ENCODE measurements at regions not wholly inside any gene's neighbourhood (a gene's known extent, or its start where the extent isn't known, plus 50 kb on each side); places are given as distances from the start of the nearest gene placed in this dataset.

- no peak for DNase-seq (ENCODE audit: low spot score)
Observed at GRCh38 chr7:12941512-12941911, 254.1 kb downstream of the ARL4A start.

GRCh38 chr7:12942609-12943008 lies 255.2 kb downstream of the ARL4A start:
- no peak for DNase-seq (ENCODE audit: low spot score)

- no peak for DNase-seq (ENCODE audit: low spot score)
Observed at GRCh38 chr7:12943781-12944180, 256.3 kb downstream of the ARL4A start.

- DNase-seq (ENCODE audit: low spot score), result no peak
Observed at GRCh38 chr7:12945901-12946300, 258.5 kb downstream of the ARL4A start.

DNA sequence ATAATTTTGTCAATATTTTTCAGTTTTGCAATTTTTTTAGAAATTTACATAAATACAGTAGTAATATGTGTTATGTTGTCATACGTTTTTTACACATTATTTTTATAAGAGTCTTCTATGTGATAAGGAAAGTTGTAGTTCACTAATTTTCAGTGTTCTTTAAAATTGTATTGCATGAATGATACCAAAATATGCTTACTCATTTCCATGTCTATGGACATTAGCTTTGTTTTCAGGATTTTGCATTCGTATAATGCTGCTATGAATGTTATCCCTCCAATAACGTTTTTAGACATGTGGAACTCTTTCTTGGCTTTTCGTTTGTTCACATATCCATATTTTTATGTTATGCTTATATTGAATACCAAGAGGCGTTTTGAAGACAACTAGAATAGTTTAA lies 260.0 kb downstream of the ARL4A start:
- no peak for DNase-seq (ENCODE audit: low spot score)

DNA sequence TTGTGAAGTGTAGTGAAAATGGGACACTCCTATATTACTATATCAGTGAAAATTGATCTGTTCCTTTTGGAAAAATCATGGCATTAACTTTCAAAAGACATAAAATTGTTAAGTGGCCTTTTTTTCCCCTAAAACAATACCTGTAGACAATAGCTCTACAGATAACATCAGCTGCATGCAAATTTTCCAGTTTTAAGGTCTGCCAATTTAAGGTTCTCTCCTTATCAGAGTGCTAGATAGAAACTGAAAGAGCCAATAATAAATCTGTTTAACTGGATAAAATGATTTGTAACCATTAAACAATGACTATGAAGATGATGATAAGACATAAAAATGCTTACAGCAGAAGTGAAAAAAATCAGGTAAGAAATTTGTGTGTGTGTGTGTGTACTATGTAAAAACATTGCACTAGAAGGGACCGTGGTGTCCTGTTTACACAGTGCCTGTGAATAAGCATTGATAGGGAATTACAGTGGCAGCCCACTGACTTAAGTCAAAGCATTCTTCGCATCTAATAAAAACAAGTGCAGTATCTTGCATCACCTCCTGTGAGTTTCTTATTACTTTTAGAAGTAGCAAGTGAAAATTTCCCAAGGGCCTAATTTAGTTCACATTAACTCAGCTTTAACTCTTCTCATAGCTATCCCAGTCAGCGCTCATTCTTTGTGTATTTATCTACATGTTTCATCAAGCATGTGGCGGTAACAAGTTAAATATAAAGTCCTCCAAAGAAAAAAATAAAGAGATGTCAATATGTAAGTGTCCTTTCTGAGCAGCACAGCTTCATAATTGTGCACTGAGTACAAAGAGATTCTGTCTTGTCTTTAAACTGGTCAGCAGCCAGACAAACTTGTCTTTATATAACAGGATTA lies 261.9 kb downstream of the ARL4A start:
- DNase-seq (ENCODE audit: low spot score), result no peak

DNA sequence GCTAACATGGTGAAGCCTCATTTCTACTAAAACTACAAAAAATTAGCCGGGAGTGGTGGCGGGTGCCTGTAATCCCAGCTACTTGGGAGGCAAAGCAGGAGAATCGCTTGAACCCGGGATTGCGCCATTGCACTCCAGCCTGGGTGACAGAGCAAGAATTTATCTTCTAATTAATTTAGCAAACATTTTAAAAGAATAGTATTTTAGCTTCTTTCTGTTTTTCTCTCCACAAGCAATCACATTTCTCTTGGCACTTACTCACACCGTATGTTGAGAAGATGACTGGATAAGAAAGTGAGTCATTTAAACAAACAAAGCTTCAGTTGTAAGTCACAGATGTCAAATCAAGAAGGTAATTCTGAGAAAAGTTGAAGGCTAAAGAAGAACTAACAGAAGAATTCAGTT lies 264.0 kb downstream of the ARL4A start:
- DNase-seq (ENCODE audit: low spot score), result no peak

DNA sequence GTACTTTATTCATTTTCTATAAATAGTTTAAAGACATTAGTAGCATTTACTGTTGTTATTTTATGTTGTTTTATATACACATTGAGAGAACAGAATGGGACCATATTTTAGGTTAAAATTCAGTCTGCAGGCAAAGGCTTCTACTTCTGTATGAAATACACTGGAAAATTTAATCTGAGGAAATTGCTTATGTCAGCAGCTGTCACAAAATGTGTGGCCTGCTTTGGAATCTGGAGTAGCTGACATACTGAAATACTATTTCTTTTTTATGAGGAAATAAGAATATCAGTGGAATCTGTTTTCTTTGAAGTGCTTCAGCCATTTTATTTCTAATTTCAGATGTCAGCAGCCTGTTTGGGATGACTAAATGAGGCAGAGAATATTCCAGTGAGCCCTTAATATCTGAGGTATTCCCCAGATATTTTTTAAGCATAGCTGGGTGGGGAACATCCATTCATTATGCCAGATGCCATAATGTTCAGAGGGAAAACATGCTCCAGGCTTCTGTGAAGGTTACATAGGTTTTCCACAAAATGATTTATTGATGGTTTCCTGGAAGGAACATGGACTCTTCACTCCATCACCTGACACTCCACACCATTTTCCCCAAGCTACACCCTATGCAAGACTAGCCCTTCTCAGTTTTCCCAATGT lies 267.1 kb downstream of the ARL4A start:
- no peak for DNase-seq (ENCODE audit: low spot score)

DNA sequence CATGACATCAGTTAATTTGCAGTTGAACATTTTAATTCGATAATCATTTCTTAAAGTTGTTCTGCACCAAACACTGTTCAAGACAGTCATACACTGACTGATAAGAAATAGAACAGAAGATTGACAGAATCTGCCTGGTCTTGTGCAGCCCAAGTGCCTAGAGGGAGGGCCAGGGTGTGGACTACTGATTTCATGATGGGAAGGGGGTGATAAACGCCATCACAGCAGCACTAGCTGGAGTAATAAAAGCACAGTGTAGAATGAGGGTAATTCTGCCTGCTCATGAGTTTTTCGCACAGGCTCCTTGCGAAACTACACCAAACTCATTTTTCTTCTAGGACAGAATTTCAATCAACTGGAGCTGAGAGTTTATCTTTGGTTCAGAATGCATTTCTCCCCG lies 270.1 kb downstream of the ARL4A start:
- no peak for DNase-seq (ENCODE audit: low spot score)

DNA sequence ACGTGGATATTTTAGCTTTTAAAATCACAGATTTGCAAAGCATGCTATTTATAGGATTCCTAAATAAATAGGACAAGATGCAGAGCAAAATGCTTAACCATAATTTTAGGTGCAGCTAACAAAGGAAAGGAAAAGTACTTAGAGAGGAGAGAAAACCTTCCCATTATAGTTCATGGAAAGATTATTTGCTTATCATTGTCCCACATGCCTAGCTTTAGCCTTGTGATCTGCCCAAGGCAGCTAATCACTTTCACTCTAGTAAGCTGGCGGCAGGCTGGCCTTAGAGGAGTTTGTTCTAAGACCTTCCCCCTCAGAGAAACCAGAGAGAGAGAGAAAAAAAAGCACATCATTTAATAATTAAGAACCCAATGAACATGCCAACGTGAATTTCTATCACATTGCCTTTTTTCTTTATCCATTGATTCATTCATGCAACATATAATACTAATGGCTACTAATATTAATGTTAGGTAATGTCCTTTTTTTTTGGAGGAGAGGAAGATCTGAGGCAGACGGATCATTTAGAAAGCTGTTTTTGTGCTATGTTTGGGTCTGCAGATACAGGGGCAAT lies 274.6 kb downstream of the ARL4A start:
- DNase-seq (ENCODE audit: low spot score), result no peak

- no peak for DNase-seq (ENCODE audit: low spot score)
Observed at GRCh38 chr7:12963435-12963834, 276.0 kb downstream of the ARL4A start.

DNA sequence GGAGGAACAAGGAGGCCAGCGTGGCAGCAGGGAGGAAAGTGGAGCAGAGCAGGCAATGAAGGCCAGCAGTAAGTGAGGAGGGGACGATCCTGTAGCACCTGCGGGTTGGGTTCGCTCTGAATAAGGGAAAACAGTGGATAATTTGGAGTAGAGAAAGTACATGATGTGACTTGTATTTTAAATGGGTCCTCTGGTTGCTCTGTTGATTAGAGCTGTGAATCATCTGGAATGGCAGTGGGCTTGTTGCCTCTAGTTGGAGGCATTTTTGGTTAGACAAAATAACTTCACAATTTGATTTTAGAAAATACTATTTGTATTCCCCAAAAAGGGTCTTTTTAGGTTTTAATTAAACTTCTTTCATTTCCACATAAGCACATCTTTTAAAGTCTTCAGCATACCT lies 277.4 kb downstream of the ARL4A start:
- DNase-seq (ENCODE audit: low spot score), result no peak

DNA sequence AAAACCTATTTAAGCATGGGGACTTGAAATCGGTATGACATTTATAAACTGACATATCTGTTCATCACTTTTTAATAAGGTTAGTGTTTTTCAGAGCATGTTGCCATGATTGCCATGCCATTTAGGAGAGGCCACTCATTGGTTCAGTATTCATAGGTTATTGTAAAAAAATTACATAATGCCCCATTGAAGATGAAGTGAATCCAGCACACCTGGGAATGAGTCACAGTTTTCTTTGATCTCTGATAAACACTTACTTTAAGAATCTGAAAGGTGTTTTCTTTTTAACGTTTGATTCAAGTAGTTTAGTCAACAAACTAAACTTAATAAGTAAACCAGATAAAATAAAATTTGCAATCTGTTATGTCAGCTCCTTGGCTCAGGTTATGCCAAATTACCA lies 278.3 kb downstream of the ARL4A start:
- DNase-seq (ENCODE audit: low spot score), result no peak

DNA sequence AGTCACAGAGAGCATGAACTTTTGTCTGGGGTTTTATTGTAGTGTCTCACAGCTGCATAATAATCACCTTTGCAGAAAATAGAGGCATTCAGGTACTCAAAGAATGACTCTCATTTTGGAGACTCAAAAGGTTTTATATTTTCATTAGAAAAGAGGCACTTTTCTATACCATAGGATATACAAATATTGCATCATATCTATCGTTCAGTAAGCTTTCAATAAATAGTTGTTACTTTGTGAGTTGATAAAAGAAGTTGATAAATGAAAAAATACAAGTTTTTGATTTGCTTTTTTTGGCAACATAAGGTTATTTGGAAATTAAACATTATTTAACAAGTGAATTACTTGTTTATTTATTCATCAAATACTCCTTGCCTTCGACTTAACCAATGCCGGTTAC lies 279.9 kb downstream of the ARL4A start:
- DNase-seq (ENCODE audit: low spot score), result no peak

- no peak for DNase-seq (ENCODE audit: low spot score)
Observed at GRCh38 chr7:12968836-12969422, 281.5 kb downstream of the ARL4A start.

DNA sequence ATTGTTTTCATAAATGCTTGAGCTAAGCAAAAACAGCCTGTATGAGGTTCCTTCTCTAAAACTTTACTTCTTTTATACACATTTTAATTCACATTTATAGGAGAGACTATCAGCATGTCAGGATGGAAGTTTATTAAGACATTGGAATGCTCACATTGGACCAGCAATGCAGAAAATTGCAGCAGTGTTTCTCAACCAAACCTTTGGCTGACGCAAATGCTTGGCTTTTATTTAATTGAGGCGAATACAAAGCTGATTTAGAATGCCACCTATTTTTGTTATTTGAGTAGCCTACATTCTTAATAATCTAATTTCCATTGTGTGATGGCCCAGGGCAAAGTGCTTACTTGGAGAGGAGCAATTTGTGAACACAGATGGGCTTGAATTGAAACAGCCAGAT lies 283.2 kb downstream of the ARL4A start:
- DNase-seq (ENCODE audit: low spot score), result no peak

- no peak for DNase-seq (ENCODE audit: low spot score)
Observed at GRCh38 chr7:12974451-12975166, 287.2 kb downstream of the ARL4A start.

DNA sequence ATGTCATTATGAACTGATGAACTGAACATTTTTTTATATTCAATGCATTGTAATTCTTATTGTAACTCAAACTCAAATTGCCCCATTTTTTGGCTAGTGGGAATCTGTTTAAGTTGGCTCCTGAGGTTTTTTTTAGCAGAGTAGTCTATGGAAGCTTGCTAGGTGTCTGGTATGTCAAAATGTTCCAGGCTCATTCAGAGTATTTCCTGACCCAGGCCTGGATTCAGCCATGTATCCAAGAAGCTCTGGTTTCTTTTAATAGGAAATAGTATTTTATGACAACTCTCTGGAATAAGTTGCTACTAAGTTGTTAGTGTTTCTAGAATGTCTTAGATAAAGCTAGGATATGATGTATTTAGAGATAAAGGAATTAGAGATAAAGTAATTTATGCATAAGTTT lies 288.0 kb downstream of the ARL4A start:
- DNase-seq (ENCODE audit: low spot score), result no peak

GRCh38 chr7:12979181-12979580 lies 291.7 kb downstream of the ARL4A start:
- DNase-seq (ENCODE audit: low spot score), result no peak

- DNase-seq (ENCODE audit: low spot score), result no peak
Observed at GRCh38 chr7:12982178-12982577, 294.7 kb downstream of the ARL4A start.

- no peak for DNase-seq (ENCODE audit: low spot score)
Observed at GRCh38 chr7:12984117-12984516, 296.7 kb downstream of the ARL4A start.

DNA sequence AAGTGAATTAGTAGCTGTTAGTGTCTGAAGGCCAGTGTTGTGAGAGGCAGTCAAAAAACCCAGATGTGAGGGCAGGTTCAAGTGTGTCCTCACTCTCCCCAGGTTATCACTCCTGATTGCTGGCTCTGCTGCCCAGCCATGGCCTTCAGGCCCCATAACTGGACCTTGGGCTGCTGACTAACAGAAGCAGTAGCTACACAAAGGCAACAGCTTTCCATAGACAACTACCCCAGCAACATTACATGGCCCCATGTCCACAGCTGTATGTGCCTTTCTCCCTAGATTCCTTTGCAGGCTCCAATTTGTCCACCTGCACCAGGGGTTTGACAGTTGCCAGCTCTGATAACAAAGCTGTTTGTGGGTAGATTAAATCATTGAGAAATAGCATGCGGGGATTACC lies 297.8 kb downstream of the ARL4A start:
- no peak for DNase-seq (ENCODE audit: low spot score)
